DOHH2 (cell line): ENCODE measurements at regions not wholly inside any gene's neighbourhood (a gene's known extent, or its start where the extent isn't known, plus 50 kb on each side); places are given as distances from the start of the nearest gene placed in this dataset.

Source experiments
- H3F3A ChIP-seq: fragments of 200-600 bp; sonication (generic), shearing (Covaris generic); 2 replicates; pipeline ENCODE4 v1.6.0; 2016; ENCODE audit warnings: antibody characterized with exemption, mild to moderate bottlenecking; ENCODE audit not compliant: control insufficient read depth, insufficient read depth
- H3K27ac ChIP-seq: fragments of 200-600 bp; sonication (generic); 2 replicates; pipeline ENCODE4 v1.5.1; 2014; ENCODE audit warnings: low read depth, mild to moderate bottlenecking, low read length, moderate library complexity
- H3K27me3 ChIP-seq: fragments of 200-600 bp; sonication (generic); 2 replicates; pipeline ENCODE4 v1.6.1; 2014; ENCODE audit warnings: mild to moderate bottlenecking, low read length, mixed read lengths; ENCODE audit not compliant: control insufficient read depth
- H3K36me3 ChIP-seq: fragments of 200-600 bp; sonication (generic); 2 replicates; pipeline ENCODE4 v1.6.1; 2014; ENCODE audit warnings: mild to moderate bottlenecking, low read length, moderate library complexity, mixed read lengths; ENCODE audit not compliant: control insufficient read depth
- H3K4me1 ChIP-seq: fragments of 200-600 bp; sonication (generic); 2 replicates; pipeline ENCODE4 v1.6.1; 2014; ENCODE audit warnings: mild to moderate bottlenecking, low read length, mixed read lengths; ENCODE audit not compliant: control insufficient read depth
- H3K4me2 ChIP-seq: fragments of 200-600 bp; sonication (generic); 2 replicates; pipeline ENCODE4 v1.6.0; 2014; ENCODE audit warnings: mild to moderate bottlenecking, low read length, moderate library complexity
- H3K4me3 ChIP-seq: fragments of 200-600 bp; sonication (generic); 2 replicates; pipeline ENCODE4 v1.5.1; 2014; ENCODE audit warnings: mild to moderate bottlenecking, low read length, mixed read lengths
- H3K79me2 ChIP-seq: fragments of 200-600 bp; sonication (generic); 2 replicates; pipeline ENCODE4 v1.6.1; 2014; ENCODE audit warnings: mild to moderate bottlenecking, low read length, mixed read lengths; ENCODE audit not compliant: control insufficient read depth
- H3K9me2 ChIP-seq: fragments of 200-600 bp; sonication (generic); replicated peaks from 2 replicates; pipeline ENCODE4 v1.6.1; 2014; ENCODE audit warnings: mild to moderate bottlenecking, low read length, mixed read lengths; ENCODE audit not compliant: control insufficient read depth
- H3K9me3 ChIP-seq: fragments of 200-600 bp; sonication (generic); 2 replicates; pipeline ENCODE4 v1.6.1; 2014; ENCODE audit warnings: antibody characterized with exemption, low read length, mixed read lengths; ENCODE audit not compliant: control insufficient read depth, insufficient read depth
- H4K20me1 ChIP-seq: fragments of 200-600 bp; sonication (generic); 2 replicates; pipeline ENCODE4 v1.6.0; 2014; ENCODE audit warnings: low read depth, mild to moderate bottlenecking, antibody characterized with exemption, low read length, moderate library complexity; ENCODE audit not compliant: control insufficient read depth, insufficient read depth
- EZH2phosphoT487 ChIP-seq: fragments of 200-600 bp; sonication (generic); IDR thresholded peaks from 2 replicates; pipeline ENCODE4 v1.6.1; 2017; ENCODE audit warnings: borderline replicate concordance, mild to moderate bottlenecking, antibody characterized with exemption, low read length, moderate library complexity, mixed read lengths
- TF ChIP-seq, protein P1 (sequence below): fragments of 200-600 bp; sonication (generic); IDR thresholded peaks from one replicate; pipeline ENCODE4 v1.5.1; 2014; ENCODE audit warnings: antibody characterized with exemption, mild to moderate bottlenecking, low read depth, low read length; ENCODE audit not compliant: poor library complexity, severe bottlenecking

DNA sequence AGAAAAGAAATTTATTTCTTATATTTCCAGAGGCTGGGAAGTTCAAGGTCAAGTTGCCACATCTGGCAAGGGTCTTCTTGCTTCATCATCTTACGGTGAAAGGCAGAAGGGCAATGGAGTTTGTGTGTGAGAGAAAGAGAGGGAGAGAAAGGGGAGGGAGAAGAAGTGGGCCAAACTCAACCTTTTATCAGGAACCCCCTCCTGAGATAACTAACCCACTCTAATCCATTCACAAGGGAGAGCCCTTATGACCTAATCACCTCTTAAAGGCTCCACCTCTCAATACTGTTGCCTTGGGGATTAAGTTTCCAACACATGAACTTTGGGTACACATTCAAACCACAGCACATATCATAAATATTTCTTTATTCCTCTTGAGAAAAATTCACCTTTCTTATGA lies 203.3 kb upstream of the FAM241A start:
- no peaks in the 10 kb centered on the region for H3F3A ChIP-seq
- H3K9me3 ChIP-seq, result no peaks in the 10 kb centered on the region
- no peak overlapping the region for H3K27ac ChIP-seq
- H3K27me3 ChIP-seq, result no peaks in the 10 kb centered on the region
- H3K79me2 ChIP-seq, result no peaks in the 10 kb centered on the region
- no peak overlapping the region for H3K4me3 ChIP-seq
- 0 out of 2 replicates have a peak, but pooled peaks cover 3% of the 10 kb centered on the region for H3K4me1 ChIP-seq
- H3K4me2 ChIP-seq, result no peak overlapping the region
- no peak for TF ChIP-seq EZH2phosphoT487
- TF ChIP-seq, protein P1, sequence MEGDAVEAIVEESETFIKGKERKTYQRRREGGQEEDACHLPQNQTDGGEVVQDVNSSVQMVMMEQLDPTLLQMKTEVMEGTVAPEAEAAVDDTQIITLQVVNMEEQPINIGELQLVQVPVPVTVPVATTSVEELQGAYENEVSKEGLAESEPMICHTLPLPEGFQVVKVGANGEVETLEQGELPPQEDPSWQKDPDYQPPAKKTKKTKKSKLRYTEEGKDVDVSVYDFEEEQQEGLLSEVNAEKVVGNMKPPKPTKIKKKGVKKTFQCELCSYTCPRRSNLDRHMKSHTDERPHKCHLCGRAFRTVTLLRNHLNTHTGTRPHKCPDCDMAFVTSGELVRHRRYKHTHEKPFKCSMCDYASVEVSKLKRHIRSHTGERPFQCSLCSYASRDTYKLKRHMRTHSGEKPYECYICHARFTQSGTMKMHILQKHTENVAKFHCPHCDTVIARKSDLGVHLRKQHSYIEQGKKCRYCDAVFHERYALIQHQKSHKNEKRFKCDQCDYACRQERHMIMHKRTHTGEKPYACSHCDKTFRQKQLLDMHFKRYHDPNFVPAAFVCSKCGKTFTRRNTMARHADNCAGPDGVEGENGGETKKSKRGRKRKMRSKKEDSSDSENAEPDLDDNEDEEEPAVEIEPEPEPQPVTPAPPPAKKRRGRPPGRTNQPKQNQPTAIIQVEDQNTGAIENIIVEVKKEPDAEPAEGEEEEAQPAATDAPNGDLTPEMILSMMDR, result no peak
- H3K9me2 ChIP-seq, result no peaks in the 10 kb centered on the region
- no peaks in the 10 kb centered on the region for H4K20me1 ChIP-seq
- no peaks in the 10 kb centered on the region for H3K36me3 ChIP-seq

- Histone ChIP-seq H4K20me1 (no peaks in the 10 kb centered on the region), H3K9me2 (no peaks in the 10 kb centered on the region), H3K9me3 (no peaks in the 10 kb centered on the region), H3K27ac (no peak overlapping the region), H3K4me1 (no peaks in the 10 kb centered on the region), H3K36me3 (no peaks in the 10 kb centered on the region), H3K79me2 (no peaks in the 10 kb centered on the region), H3K4me2 (no peak overlapping the region), H3K27me3 (no peaks in the 10 kb centered on the region), H3K4me3 (no peak overlapping the region), H3F3A (no peaks in the 10 kb centered on the region)
- TF ChIP-seq EZH2phosphoT487, result no peak
- TF ChIP-seq, protein P1, result peak; percentile 57
These were observed 201.5 kb upstream of the FAM241A start for GRCh38 chr4:111943796-111944203.

- no peaks in the 10 kb centered on the region for H3K36me3 ChIP-seq
- H3F3A ChIP-seq, result no peaks in the 10 kb centered on the region
- H3K9me3 ChIP-seq, result no peaks in the 10 kb centered on the region
- no peak overlapping the region for H3K27ac ChIP-seq
- H3K4me1 ChIP-seq, result no peaks in the 10 kb centered on the region
- no peaks in the 10 kb centered on the region for H3K9me2 ChIP-seq
- no peaks in the 10 kb centered on the region for H3K27me3 ChIP-seq
- no peak for TF ChIP-seq EZH2phosphoT487
- TF ChIP-seq, protein P1, result no peak
- no peaks in the 10 kb centered on the region for H4K20me1 ChIP-seq
- no peak overlapping the region for H3K4me3 ChIP-seq
- H3K4me2 ChIP-seq, result no peak overlapping the region
- no peaks in the 10 kb centered on the region for H3K79me2 ChIP-seq
These were observed 200.2 kb upstream of the FAM241A start for GRCh38 chr4:111945014-111945413.

GRCh38 chr4:111946800-111947199 lies 198.5 kb upstream of the FAM241A start:
- no peak overlapping the region for H3K27ac ChIP-seq
- no peaks in the 10 kb centered on the region for H4K20me1 ChIP-seq
- no peaks in the 10 kb centered on the region for H3K79me2 ChIP-seq
- TF ChIP-seq EZH2phosphoT487, result no peak
- TF ChIP-seq, protein P1, result no peak
- no peak overlapping the region for H3K4me2 ChIP-seq
- H3K4me3 ChIP-seq, result no peak overlapping the region
- H3F3A ChIP-seq, result no peaks in the 10 kb centered on the region
- H3K36me3 ChIP-seq, result no peaks in the 10 kb centered on the region
- H3K27me3 ChIP-seq, result no peaks in the 10 kb centered on the region
- no peaks in the 10 kb centered on the region for H3K9me2 ChIP-seq
- H3K9me3 ChIP-seq, result no peaks in the 10 kb centered on the region
- H3K4me1 ChIP-seq, result no peaks in the 10 kb centered on the region
